NCI-H345 treated with DMSO at 0.1 percent for 48 hours (cell line): ENCODE measurements at regions not wholly inside any gene's neighbourhood (a gene's known extent, or its start where the extent isn't known, plus 50 kb on each side); places are given as distances from the start of the nearest gene placed in this dataset.

Experiments
- DNase-seq: peaks from one replicate; lab custom pipeline; 2025; ENCODE audit not compliant: unreplicated experiment; lab: John Stamatoyannopoulos, UW

DNA sequence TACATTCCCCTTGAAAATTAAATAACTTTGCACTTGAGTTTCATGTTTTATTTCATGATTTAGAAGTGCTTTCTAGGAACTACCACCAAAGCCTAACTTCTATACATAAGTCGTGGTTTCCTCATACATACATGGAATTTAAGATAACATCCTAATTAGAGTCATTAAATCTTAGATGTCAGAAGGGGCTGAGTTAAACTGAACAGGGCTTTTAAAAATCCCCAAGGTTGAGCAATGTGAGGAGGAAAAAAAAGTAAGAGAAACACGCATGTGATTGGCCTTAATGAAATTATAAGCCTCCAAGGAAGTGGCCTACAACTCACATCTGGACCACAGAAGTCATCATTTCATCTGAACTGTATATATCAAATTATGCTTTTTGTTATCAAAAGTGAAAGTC is 303.1 kb upstream of the SEMA6D start:
- DNase-seq, result no peak

DNA sequence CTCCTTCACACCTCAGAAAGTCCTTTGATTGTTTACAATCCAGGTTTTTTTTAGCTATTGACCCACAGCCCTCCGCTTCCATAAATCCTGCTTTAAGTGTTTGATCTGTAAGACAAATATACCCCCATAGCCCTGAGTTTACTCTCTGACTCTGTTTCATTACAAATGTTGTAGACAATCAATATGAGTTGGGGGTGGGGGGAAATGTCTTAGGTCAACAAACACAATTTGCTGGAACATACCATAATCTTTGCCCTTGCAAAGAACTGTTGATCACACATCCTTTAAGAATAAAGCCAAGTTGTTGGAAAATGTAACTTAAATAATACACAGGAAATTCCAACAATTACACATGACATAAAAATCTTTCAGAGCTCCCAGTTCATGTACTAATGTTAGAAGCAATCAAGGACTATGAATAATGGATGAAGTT is 301.8 kb upstream of the SEMA6D start:
- no peak for DNase-seq

DNA sequence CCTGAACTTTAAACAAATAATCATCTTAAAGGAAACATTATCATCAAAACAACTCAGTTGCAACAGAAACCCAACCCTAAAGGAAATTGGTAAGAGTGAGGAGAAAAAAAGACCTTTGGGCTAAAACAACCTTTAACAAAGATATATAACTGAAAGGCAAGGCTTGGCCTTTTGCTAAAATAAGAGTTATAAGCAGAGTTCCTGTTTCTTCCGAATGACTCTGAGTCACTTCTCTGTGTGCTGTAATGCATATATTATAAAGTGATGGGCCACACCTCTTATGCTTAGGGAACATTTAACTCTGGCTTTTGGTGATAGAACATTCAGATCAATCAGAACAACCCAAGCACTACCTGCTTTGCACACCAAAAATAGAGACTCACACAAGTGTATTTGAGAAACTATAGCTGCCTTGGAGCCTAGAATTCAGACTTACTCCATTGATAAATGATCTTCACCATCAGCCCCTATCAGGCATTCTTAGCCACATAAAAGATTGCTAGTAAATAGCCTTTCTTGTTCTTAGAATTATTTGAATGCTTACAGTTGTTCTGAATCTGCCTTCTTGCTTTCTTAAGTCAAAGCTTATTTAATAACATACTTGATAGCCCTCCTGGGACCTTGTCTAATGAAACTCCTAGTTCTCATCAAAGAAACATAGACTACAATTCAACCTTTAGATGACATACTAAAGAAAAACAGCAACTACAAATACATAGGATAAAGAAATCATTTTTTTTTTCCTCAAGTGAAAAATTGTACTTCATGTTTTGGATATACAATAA is 294.2 kb upstream of the SEMA6D start:
- no peak for DNase-seq

DNA sequence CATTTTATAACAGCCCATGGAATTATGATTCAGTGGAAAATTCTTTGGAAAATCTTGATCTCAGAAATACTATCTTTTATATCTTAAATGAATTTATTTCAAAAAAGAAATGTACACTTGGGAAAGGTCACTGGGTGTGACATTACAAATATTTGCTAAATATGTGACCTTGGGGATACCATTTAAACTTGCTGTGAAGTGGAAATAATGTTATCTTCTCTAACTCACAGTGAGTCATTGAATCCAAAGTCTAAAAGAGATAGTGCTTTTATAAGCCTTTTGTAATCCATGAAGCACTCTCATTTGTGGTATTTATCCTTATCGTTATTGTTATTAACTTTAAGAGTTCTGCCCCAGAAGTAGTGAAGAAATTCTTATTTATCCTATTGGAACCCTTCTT is 289.8 kb upstream of the SEMA6D start:
- DNase-seq, result no peak

DNA sequence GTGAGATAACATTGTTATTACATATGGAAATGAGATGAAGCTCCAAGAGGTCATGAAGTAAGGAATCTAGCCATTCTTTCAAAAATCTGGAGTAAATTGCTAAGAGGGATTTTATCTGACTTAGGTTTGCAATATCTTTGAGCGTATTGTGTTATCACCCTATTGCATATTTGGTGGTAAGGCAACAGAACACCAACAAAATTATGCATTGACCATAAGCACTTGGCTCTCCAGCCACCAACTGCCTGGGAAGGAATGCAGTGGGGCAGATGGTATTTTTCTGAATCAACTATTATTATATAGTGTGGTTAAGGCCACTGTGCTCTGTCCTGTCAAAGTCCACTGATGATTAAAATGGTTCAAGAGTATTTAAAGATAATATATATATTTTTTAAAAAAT is 287.9 kb upstream of the SEMA6D start:
- DNase-seq, result no peak

DNA sequence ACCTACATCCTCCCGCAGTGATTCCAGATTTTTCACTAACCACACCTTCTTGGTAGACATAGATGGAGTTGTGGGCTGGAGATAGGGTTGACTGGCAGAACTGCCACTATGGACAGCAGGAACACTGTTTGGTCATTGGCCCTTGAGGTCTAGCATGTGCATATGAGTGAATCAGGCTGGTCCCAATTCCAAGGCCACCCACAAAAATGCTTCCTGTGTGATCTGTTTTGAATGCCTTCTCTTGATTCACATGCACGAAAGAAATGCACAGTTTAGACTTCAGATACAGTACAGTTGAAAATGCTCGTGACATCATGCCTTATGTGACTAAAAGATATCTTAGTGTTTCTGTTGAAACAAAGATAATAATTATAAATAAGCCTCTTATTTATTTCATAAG is 285.8 kb upstream of the SEMA6D start:
- DNase-seq, result no peak

DNA sequence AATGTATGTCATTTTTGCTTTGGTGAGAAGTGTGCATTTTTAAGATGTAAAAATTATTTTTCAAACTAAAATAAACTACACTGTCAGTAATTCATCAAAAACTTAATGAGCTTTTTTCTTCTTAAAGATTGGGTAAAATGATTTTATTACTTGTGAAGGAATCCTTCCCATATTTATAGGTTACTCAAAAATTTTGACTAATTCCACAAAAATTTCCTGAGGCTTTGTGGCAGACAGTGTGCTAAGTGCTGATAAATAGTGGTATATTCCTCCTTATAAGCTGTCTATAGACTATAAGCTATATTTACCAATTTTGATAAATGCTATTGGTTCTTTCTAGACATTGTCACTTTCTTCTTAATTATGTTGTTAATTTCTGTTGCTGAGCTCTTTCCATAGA is 284.5 kb upstream of the SEMA6D start:
- DNase-seq, result no peak

DNA sequence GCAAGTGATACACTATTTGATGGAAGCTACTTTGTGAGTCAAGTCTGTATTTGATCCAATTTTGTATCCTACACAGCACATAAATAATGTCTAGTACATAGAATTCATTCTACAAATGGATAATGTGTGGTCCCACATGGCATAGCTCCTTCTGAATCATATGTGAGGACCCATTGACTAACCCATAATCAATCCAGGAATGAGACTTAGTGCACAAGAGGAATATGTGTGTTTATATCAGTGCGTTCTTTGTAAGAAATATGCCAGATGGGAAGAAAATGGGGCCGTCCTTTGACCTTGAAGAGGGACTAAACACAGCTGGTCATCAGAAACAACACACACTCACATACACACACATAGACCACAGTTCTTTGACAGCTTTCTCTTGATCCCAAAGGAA is 282.7 kb upstream of the SEMA6D start:
- no peak for DNase-seq

DNA sequence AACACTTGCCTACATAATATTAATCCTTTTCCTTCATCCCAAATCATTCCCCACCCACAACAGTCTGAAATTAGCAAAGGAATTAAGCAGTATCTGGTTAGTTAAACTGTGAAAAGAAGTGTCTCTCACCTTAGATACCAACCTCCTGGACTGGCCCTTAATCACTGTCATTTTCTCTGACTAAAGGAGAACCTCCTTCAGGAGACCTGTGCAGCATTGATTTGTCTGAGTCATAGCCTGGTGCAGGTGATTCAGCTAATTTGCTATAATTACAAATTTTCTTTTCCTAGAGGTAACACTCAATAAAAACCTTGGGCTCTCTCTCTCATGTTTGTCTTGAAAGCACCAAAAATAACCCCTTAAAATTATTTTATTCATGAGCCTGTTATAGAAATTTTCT is 279.8 kb upstream of the SEMA6D start:
- DNase-seq, result no peak

DNA sequence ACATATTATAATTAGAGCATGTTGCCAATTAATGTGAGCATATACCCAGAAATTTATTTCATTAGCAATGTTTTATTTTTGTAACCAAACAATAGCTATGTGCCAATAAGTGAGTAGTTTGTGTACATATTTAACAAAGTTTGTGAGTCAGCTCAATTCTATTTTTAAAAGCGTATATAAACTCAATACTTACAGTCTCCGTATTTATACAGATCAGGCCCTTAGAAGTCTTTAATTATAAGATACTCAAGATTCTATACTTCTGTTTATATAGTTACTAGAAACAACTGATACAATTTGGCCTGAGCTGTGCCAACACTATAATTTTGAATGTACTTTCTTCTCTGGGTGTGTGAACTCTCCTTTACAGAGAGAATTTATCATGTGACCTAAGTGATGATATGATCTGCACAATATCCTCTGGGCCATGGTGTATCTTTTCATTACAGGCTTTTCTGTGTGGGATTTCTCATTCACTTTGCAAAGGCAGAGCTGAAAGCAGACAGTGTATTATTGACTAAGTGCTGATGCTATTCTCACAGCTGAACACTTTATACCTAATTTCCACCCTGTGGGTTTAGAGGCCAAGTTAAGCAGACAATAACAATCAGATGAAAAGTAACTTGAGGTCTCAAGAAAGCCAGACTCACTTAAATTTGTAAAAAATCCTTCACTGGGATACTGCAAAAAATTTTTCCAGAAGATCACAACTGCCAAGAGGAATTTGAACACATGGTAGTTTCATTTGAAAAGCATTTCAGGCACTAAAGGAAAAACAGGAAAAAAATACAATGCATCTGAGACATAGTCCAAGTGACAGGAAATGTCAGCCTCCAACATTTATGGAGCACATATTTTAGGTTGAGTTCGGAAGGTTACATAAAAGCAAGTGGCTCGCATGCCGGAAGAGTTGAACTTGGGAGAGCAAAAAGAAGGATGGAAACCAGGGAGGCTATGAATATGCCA is 277.9 kb upstream of the SEMA6D start:
- DNase-seq, result no peak

DNA sequence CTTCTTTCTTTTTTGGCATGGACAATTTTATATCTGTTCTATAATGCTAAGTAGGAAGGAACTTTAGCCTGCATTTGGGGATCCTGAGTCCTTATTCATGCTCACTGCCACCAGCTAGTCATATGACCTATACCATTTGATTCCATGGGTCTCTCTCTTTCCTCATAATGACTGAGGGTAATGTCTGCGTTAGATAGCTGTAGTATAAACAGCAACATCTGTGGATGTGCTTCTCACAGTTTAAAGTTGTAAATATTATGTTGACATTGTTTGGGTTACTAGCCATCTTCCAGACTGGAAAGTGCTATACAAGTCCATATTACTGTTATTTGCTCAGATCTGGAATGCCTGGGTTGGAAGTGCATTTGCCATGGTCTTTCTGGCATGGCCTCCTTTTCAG is 274.9 kb upstream of the SEMA6D start:
- DNase-seq, result no peak

DNA sequence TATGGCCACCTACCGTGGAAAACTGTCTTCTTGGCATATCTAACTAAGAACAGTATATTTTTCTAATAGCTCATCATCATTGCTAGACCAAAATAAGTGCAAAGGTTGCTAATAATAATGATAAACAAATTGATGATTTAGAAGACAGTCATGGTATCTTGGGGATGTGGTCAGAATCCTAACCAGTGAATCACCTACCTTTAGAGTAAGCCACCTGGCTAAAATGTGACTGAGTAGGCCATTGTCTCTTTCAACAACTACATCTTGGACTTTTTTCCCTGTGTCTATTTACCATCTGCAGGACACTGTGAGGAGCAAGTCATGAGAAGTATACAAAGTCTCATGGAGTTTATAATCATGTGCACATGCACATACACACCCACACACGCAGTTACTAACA is 273.5 kb upstream of the SEMA6D start:
- DNase-seq, result no peak

DNA sequence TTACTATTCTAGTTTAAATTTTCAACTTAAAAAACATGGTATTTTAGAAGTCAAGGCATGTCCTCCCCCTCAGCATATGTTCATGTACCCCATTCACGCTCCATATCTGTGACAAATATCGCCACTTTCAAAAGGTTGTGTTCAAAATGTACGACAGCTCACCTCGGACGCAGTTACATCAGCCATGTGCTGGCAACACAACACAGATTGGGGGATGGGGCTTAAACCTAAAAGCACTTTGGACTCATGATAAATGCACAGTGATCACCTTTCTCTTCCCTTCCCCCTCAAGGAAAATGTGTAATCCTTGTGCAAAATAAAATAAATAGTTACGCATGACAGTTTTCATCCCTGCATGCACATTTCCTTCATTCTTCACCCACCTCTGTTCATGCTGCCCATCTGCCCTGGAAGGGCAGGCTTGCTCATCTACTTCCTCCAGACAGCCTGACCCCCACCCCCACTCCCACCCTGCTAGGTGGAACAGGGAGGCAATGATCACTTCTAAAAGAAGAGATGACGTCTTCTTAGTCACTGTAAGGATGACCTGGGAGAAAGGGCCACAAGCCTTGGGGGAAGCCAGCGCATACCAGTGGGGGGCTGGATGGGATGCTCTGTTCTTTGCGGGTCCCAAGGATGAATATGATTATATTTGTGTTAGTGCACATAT is 271.4 kb upstream of the SEMA6D start:
- DNase-seq, result no peak

DNA sequence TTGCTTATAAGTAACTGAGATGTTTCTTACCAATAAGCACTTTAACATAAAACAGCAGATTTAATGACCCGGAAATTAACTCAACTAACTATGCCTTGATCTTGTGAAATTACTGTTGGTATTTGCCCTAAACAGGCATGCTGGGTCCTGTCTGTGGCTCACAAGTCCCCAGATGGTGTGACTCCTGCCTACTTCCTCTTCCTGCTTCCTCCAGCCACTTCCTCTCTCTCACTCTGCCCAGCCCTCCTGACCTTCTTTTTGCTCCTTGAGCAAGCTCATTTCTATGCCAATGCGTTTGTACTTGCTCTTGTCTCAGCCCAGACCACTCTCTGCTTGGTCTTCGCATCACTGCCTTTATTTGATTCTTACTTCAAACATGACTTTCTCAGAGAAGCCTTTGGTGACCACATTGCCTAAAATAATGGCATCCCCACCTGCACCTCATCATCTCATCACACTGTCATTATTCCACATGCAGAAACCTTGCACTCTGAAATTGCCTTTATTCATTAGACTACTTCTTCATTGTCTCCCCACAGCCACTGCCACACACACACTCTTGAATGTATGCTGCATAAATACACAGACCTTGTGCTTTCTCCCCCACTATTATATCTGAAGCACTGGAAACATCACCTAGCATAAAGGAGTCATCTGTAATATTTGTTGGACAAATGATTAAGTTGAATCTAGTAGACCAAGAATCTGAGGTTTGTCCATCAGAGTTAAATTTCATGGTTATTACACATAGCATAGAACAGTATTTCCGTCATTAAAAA is 256.3 kb upstream of the SEMA6D start:
- DNase-seq, result no peak

DNA sequence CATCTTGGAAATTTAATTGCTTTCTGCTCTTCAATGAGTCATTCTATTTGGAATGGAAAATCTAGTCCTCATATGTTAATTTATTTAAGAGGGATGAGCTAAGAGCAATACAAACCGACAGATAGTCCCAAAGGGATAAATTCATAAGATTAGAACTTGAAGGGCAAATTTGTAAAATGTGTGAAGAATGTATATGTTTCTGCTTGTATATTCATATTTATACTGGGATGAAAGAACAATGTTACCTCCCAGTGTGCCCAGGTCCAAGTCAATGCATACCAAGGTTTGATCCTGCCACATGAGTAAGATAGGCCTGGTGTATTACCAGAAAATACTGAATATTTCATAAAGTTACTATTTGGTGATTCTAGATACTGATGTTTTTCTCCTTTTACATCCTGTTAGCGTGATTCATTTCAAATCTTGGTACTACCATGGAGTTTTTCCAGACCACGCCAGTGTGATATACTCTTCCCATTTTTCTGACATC is 255.6 kb upstream of the SEMA6D start:
- no peak for DNase-seq

DNA sequence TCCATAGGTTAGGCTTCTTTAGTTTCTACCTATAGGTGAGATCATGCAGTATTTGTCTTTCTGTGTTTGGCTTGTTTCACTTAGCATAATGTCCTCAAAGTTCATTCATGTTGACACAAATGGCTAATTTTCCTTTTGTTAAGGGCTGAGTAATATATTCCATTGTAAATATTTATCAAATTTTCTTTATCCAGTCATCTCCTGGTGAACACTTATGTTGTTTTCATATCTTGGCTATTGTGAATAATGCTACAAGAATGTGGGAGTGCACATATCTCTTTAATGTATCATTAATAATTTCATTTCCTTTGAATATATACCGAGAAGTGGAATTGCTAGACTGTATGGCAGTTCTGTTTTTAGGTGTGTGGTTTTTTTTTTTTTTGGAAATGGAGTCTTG is 250.9 kb upstream of the SEMA6D start:
- DNase-seq, result no peak

DNA sequence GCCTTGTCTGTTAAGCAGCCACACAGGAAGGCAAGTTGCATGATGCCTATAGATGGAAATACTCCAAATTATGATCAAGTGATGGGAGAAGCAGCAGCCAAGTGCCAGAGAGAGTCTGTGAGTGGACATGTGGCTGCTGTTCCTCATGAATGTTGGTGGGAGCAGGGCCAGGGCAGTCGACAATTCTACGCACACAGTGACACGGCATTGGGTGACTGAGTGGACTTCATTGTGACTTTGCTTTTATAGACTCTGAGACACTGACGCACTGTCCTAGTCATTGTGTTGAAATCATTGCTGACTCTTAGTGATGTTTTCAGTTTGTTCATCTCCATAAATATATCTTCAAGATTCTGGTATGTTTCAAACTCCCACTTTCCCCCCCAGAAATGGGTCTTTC is 246.3 kb upstream of the SEMA6D start:
- no peak for DNase-seq

DNA sequence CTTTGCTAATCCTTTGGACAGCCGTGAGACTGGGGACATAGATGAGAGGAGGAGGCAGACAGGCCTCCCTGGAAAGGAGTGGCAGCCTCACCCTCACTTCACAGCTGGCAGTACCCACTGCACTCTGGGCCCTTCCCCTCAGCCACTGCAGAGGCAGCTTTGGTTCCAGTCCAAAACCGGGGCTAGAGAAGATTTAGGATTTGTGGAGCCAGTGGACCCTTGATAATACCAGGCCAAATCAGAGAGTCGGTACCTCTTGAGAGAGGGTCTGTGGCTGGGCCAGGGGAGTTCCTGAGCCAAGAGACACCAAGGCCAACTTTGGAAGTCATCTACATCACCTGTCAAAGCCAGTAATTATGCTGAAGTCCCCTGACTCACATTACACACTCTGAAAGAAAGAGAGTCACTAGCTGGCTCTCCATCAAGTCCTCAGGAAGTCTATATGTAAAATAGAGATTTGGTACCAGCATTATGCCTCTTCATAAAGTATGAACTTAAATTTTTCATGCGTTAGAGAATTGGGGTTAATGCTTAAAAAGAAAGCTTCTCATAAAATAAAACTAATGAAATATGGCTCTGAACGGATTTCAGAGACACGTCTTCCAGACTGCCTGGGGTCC is 244.1 kb upstream of the SEMA6D start:
- no peak for DNase-seq

DNA sequence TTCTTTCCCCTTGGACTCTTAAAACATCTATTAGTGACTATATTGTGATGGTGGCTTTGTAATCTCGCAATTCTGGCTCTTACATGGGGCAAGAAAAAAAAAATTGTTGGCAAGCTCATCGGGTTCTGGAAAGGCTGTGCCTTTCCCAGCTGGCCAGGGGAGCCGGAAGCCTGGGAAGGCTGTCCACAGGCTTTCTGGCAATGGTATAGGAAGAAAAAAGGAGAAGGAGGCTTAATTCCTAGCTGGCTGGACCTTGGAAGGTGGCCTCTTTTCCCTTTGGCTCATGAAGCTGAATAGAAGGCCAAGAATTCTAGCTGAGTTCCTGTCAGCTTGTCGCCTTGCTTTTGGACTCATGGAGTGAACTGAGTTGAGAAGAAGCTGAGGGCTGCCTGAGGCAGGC is 243.5 kb upstream of the SEMA6D start:
- no peak for DNase-seq

DNA sequence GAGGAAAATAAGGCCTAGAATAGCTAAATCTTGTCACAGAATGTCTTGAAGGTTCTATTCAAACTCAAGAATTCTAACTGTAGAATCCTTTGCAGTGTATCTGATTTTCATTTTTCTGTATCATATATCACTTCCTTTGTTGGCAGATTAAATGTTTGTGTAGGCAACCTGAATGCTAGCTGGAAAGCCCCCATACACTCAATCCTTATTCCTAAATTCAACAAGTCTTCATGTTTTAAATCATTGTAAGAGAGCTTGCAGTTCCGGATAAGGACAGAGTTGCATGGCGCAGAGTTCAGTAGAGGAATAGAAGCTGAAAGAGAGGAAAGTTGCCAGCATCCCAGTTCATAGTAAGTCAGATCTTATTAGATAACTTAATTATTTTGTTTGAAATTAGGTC is 242.0 kb upstream of the SEMA6D start:
- DNase-seq, result no peak
